ENCODE measurements at regions not wholly inside any gene's neighbourhood (a gene's known extent, or its start where the extent isn't known, plus 50 kb on each side); places are given as distances from the start of the nearest gene placed in this dataset.

DNA sequence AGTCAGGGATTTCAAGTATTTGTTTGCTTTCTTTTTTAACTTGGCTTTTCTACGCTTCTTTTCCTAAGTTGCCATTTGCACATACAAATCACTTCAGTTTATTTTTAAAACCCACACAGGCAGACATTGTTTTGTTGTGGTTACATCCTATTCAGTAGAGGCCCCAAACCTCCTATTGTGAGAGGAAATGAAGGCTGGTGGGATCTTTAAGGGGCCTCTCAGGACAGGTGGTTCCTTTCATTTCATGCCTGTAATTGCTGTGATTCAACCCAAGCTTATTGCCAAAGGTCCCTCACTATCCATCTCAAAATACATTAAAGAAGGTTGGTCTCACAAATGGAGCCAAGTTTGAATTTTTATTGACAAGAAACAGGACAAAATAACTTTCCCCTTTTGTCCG is 257.1 kb downstream of the ADAMTS20 start:
- TF ChIP-seq POLR2A (IDR thresholded peaks at IDR 0.05) (no peak), EP300 (IDR thresholded peaks at IDR 0.05) (no peak)
- TF ChIP-seq, protein P1, sequence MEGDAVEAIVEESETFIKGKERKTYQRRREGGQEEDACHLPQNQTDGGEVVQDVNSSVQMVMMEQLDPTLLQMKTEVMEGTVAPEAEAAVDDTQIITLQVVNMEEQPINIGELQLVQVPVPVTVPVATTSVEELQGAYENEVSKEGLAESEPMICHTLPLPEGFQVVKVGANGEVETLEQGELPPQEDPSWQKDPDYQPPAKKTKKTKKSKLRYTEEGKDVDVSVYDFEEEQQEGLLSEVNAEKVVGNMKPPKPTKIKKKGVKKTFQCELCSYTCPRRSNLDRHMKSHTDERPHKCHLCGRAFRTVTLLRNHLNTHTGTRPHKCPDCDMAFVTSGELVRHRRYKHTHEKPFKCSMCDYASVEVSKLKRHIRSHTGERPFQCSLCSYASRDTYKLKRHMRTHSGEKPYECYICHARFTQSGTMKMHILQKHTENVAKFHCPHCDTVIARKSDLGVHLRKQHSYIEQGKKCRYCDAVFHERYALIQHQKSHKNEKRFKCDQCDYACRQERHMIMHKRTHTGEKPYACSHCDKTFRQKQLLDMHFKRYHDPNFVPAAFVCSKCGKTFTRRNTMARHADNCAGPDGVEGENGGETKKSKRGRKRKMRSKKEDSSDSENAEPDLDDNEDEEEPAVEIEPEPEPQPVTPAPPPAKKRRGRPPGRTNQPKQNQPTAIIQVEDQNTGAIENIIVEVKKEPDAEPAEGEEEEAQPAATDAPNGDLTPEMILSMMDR (IDR thresholded peaks at IDR 0.05) = no peak
- DNase-seq (ENCODE audit: low spot score in 2 of 2) = no peak
- Histone ChIP-seq H3K27ac (no peak overlapping the region), H3K36me3 (no peaks in the 10 kb centered on the region), H3K4me3 (no peak overlapping the region), H3K27me3 (no peaks in the 10 kb centered on the region), H3K4me1 (peaks cover 0 to under 1% (median 0%) of the 10 kb centered on the region in 4 donors), H3K9me3 (no peaks in the 10 kb centered on the region)
- 79 to 86% methylated on average over 2 of the region's 2 CpGs for WGBS, 2 donors

DNA sequence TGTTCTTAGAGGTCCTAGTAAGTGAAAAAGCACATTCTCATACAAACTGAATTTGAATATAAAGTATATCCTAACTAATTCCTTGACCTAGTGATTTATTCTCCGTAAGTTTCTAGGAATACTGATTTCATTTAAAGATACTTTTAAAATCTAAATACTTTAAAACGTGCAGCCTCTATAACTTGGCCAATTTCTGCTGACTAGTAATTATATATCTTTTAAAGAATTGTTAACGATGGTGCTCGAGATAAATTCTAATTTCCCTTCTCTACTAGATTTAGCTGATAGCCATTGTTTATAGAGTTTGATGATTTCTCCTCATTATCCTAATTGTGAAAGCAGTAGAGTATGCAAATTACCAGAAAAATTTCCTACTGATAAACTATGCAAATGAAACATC is 257.9 kb downstream of the ADAMTS20 start:
- Histone ChIP-seq H3K4me1 (peaks cover 0 to 8% (median 0%) of the 10 kb centered on the region in 4 donors), H3K36me3 (no peaks in the 10 kb centered on the region), H3K9me3 (no peaks in the 10 kb centered on the region), H3K4me3 (no peak overlapping the region), H3K27me3 (no peaks in the 10 kb centered on the region), H3K27ac (no peak overlapping the region)
- no peak for DNase-seq (ENCODE audit: low spot score in 2 of 2)
- 89 to 92% methylated on average over 4 of the region's 4 CpGs for WGBS, 2 donors
- TF ChIP-seq EP300 (IDR thresholded peaks at IDR 0.05) = no peak
- TF ChIP-seq, protein P1 (IDR thresholded peaks at IDR 0.05) = no peak
- TF ChIP-seq POLR2A (IDR thresholded peaks at IDR 0.05) = no peak

DNA sequence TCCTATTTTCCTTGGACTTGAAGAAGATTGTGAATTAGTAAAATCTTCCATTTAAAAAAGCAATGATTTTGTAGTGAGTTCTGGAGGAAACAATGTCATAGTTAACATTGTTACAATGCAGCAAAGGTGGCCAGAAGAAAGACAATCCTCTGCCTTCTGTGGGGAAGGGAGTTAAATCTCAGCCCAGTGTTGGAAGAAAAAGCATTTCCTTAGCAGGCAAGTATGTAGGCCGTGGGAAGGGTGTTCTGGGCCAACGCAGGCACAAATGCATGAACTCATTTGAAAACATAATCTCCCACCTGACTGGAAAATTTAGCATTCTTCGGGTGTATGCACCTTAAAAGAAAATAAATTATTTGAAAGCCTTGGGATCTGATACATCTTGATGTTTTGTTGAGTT is 258.6 kb downstream of the ADAMTS20 start:
- H3K4me3 ChIP-seq = no peak overlapping the region
- no peaks in the 10 kb centered on the region for H3K9me3 ChIP-seq
- TF ChIP-seq, protein P1 (IDR thresholded peaks at IDR 0.05) = no peak
- no peak for TF ChIP-seq POLR2A (IDR thresholded peaks at IDR 0.05)
- no peak for TF ChIP-seq EP300 (IDR thresholded peaks at IDR 0.05)
- no peak overlapping the region for H3K27ac ChIP-seq
- WGBS, 2 donors = 49 to 57% methylated on average over 3 of the region's 3 CpGs
- H3K4me1 ChIP-seq = peaks cover 0 to 8% (median 0%) of the 10 kb centered on the region in 4 donors
- no peak for DNase-seq (ENCODE audit: low spot score in 2 of 2)
- no peaks in the 10 kb centered on the region for H3K27me3 ChIP-seq
- no peaks in the 10 kb centered on the region for H3K36me3 ChIP-seq

DNA sequence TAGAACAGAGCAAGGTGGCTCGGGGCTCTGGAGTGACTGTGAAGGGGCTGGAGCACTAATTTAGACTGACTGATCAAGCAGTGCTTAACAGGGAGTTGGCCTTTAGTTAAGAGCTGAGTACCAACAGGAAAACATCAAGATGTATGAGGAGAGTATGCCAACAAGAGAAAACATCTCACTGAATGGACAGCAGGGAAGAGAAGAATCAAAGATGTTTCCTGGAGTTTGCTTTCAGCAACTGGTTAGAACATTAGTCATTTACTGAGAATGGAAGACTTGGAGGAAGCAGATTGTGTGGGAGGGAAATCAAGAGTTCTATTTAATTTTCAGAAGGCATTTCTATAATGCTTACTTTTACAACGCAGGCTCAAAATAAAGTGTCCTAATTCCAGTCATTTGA is 259.3 kb downstream of the ADAMTS20 start:
- H3K9me3 ChIP-seq = no peaks in the 10 kb centered on the region
- no peak overlapping the region for H3K27ac ChIP-seq
- DNase-seq (ENCODE audit: low spot score in 2 of 2) = no peak
- WGBS, 2 donors = 48 to 51% methylated on average over 2 of the region's 2 CpGs
- no peak for TF ChIP-seq POLR2A (IDR thresholded peaks at IDR 0.05)
- TF ChIP-seq, protein P1 (IDR thresholded peaks at IDR 0.05) = no peak
- no peak for TF ChIP-seq EP300 (IDR thresholded peaks at IDR 0.05)
- no peak overlapping the region for H3K4me3 ChIP-seq
- peaks cover 0 to 8% (median 0%) of the 10 kb centered on the region in 4 donors for H3K4me1 ChIP-seq
- no peaks in the 10 kb centered on the region for H3K36me3 ChIP-seq
- H3K27me3 ChIP-seq = no peaks in the 10 kb centered on the region

DNA sequence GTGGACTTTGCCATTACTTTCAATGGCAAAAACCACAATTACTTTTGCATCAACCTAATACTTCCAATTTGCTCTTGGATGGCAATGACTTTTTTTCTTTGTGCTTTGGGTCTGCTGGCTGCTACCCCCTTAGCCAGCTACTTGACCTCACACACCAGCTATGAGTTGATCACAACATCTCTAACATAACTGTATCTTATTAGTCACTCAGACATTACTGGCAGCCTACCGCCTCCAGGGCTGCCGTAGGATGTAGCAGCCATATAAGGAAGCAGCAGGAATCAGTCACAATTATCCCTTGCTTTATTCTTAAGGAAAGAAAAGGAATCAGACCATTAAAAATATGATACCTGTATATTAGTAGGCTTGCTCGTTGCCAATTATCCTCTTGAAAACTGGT is 260.5 kb downstream of the ADAMTS20 start:
- TF ChIP-seq EP300 (IDR thresholded peaks at IDR 0.05) (no peak), POLR2A (IDR thresholded peaks at IDR 0.05) (no peak)
- TF ChIP-seq, protein P1 (IDR thresholded peaks at IDR 0.05) = no peak
- H3K27me3 ChIP-seq = no peaks in the 10 kb centered on the region
- no peak overlapping the region for H3K27ac ChIP-seq
- no peaks in the 10 kb centered on the region for H3K9me3 ChIP-seq
- 88 to 90% methylated on average over 3 of the region's 3 CpGs for WGBS, 2 donors
- H3K4me1 ChIP-seq = peaks cover 0 to 8% (median 0%) of the 10 kb centered on the region in 4 donors
- no peak overlapping the region for H3K4me3 ChIP-seq
- no peaks in the 10 kb centered on the region for H3K36me3 ChIP-seq
- DNase-seq (ENCODE audit: low spot score in 2 of 2) = no peak

All from tibial nerve (tissue), 4 donors.